ENCODE measurements at regions not wholly inside any gene's neighbourhood (a gene's known extent, or its start where the extent isn't known, plus 50 kb on each side); places are given as distances from the start of the nearest gene placed in this dataset.

- in situ Hi-C loops (cut with HindIII; ENCODE audit: low pct_unique_long_range_greater_than_20kb, low sequenced_read_pairs) (no loop called here), intact Hi-C loops (cut with micrococcal nuclease; ENCODE audit: unreplicated experiment) (no loop called here)
- no peak for ATAC-seq
- DNase-seq (ENCODE audit: low read depth, low spot score) = no peak
- Histone ChIP-seq H3K4me1 (ENCODE audit: control insufficient read depth, insufficient read depth, low read length) (no peaks in the 10 kb centered on the region), H3K4me3 (ENCODE audit: low read depth in 2 of 2, low read length in 2 of 2) (no peak overlapping the region), H3K27ac (ENCODE audit: low read length) (no peak overlapping the region), H3K36me3 (ENCODE audit: control insufficient read depth, insufficient read depth, low read length) (no peaks in the 10 kb centered on the region), H3K27me3 (ENCODE audit: control insufficient read depth, insufficient read depth, low read length) (no peaks in the 10 kb centered on the region), H3K9me3 (ENCODE audit: control insufficient read depth, insufficient read depth, low read depth, low read length) (no peaks in the 10 kb centered on the region)
- POLR2A ChIA-PET = no interaction called here
- CTCF ChIA-PET = no interaction called here
- no peak for TF ChIP-seq CTCF (IDR thresholded peaks at IDR 0.05)
- TF ChIP-seq SIN3A (IDR thresholded peaks at IDR 0.05; ENCODE audit: borderline replicate concordance, insufficient read depth, low read depth, low read length) = no peak
- TF ChIP-seq POLR2AphosphoS5 (IDR thresholded peaks at IDR 0.05; ENCODE audit: low read depth, low read length) = no peak
- TF ChIP-seq REST (IDR thresholded peaks at IDR 0.05; ENCODE audit: insufficient read depth in 1 of 2, low read depth in 2 of 2, low read length in 1 of 2) = no peak
- TF ChIP-seq TCF7L2 (IDR thresholded peaks at IDR 0.05; ENCODE audit: low read depth, low read length) = no peak
- no TSS peak for BruUV-seq (replicated peaks)
Measured at GRCh38 chrX:127558811-127559210, 493.4 kb downstream of the ACTRT1 start.

GRCh38 chrX:127552571-127552970, 499.6 kb downstream of the ACTRT1 start:
- no peak overlapping the region for H3K4me3 ChIP-seq (ENCODE audit: low read depth in 2 of 2, low read length in 2 of 2)
- DNase-seq (ENCODE audit: low read depth, low spot score) (no peak), ATAC-seq (no peak)
- in situ Hi-C loops (cut with HindIII; ENCODE audit: low pct_unique_long_range_greater_than_20kb, low sequenced_read_pairs) = no loop called here
- intact Hi-C loops (cut with micrococcal nuclease; ENCODE audit: unreplicated experiment) = no loop called here
- H3K4me1 ChIP-seq (ENCODE audit: control insufficient read depth, insufficient read depth, low read length) = no peaks in the 10 kb centered on the region
- ChIA-PET POLR2A (no interaction called here), CTCF (no interaction called here)
- TF ChIP-seq REST (IDR thresholded peaks at IDR 0.05; ENCODE audit: insufficient read depth in 1 of 2, low read depth in 2 of 2, low read length in 1 of 2) = no peak
- no peak for TF ChIP-seq POLR2AphosphoS5 (IDR thresholded peaks at IDR 0.05; ENCODE audit: low read depth, low read length)
- TF ChIP-seq TCF7L2 (IDR thresholded peaks at IDR 0.05; ENCODE audit: low read depth, low read length) = no peak
- TF ChIP-seq SIN3A (IDR thresholded peaks at IDR 0.05; ENCODE audit: borderline replicate concordance, insufficient read depth, low read depth, low read length) = no peak
- no peak for TF ChIP-seq CTCF (IDR thresholded peaks at IDR 0.05)
- H3K9me3 ChIP-seq (ENCODE audit: control insufficient read depth, insufficient read depth, low read depth, low read length) = no peaks in the 10 kb centered on the region
- no peaks in the 10 kb centered on the region for H3K36me3 ChIP-seq (ENCODE audit: control insufficient read depth, insufficient read depth, low read length)
- H3K27ac ChIP-seq (ENCODE audit: low read length) = no peak overlapping the region
- no TSS peak for BruUV-seq (replicated peaks)
- H3K27me3 ChIP-seq (ENCODE audit: control insufficient read depth, insufficient read depth, low read length) = no peaks in the 10 kb centered on the region
